Left lung (tissue), 4 donors: ENCODE measurements at regions not wholly inside any gene's neighbourhood (a gene's known extent, or its start where the extent isn't known, plus 50 kb on each side); places are given as distances from the start of the nearest gene placed in this dataset.
A peak's percentile ranks its signal among the peaks of the same experiment; 100 is the strongest.

Experiments used
- ATAC-seq: fragments of 200-7000 bp; cut with Tn5 transposase; one replicate; pipeline ENCODE4 v1.9.1; 2020; ENCODE audit warnings: moderate library complexity
- DNase-seq, 4 donors: peaks; one replicate each; pipeline ENCODE4 v3.0.0-alpha.2; 2013 to 2020
- H3K27ac ChIP-seq, 2 donors: fragments of 200-600 bp; sonication (generic) in 1 of 2; one replicate each; pipeline versions ENCODE4 v1.5.0 to v1.8.0; 2020 to 2021
- H3K27me3 ChIP-seq, 2 donors: fragments of 200-600 bp; sonication (generic) in 1 of 2; one replicate each; pipeline versions ENCODE4 v1.5.0 to v1.8.0; 2020 to 2021
- H3K36me3 ChIP-seq, 2 donors: fragments of 200-600 bp; sonication (generic) in 1 of 2; one replicate each; pipeline versions ENCODE4 v1.5.0 to v1.8.0; 2020 to 2021
- H3K4me1 ChIP-seq, 2 donors: fragments of 200-600 bp; one replicate each; pipeline ENCODE4 v1.8.0; 2021
- H3K4me3 ChIP-seq, 2 donors: fragments of 200-600 bp; sonication (generic) in 1 of 2; one replicate each; pipeline versions ENCODE4 v1.5.0 to v1.8.0; 2020 to 2021; ENCODE audit warnings: mild to moderate bottlenecking in 1 of 2
- H3K9me3 ChIP-seq, 2 donors: fragments of 200-600 bp; sonication (generic) in 1 of 2; one replicate each; pipeline versions ENCODE4 v1.5.0 to v1.8.0; 2020 to 2021
- CTCF ChIP-seq, 2 donors: fragments of 200-600 bp; sonication (generic) in 1 of 2; IDR thresholded peaks; one replicate each; pipeline versions ENCODE4 v1.5.0 to v1.8.0; 2021; ENCODE audit warnings: antibody characterized with exemption in 2 of 2
- intact Hi-C, 2 donors: fragments of 100-400 bp; cut with DNase I; formaldehyde crosslinking; loops; one replicate each; pipeline versions ENCODE4 v1.11.2 to v1.14.2; 2022
- donor health status: DM: no; HTN: yes; CAD: no.
- donor health status: DM: no; HTN: no; CAD: no.

- intact Hi-C loops, result no loop called here
- Histone ChIP-seq H3K36me3 (no peaks in the 10 kb centered on the region), H3K4me3 (no peak overlapping the region), H3K27ac (no peak overlapping the region), H3K4me1 (no peaks in the 10 kb centered on the region), H3K27me3 (no peaks in the 10 kb centered on the region), H3K9me3 (peaks cover 0 to 2% of the 10 kb centered on the region in 2 donors)
- no peak for DNase-seq
- ATAC-seq, result no peak
- no peak for TF ChIP-seq CTCF (IDR thresholded peaks at IDR 0.05)
Observed at GRCh38 chr5:27532305-27532704, 493.9 kb upstream of the CDH9 start.

DNA sequence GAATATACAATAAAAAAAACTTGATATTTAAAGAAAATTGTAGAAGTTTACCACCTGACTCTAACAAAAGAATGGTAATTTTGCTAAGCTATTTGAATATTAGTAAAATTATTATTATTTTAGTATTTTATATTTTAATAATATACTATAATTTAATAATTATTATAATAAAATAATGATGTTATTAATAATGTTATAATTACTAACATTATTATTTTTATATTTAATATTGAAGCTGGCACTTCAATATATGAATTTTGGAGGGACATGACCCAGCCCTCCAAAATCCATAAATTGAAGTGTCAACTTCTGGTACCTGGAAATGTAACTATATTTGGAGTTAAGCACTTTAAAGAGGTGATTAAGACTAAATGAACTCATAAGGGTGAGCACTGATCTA lies 486.1 kb upstream of the CDH9 start:
- intact Hi-C loops, result no loop called here
- DNase-seq (no peak), ATAC-seq (no peak)
- Histone ChIP-seq H3K4me3 (no peak overlapping the region), H3K9me3 (peaks cover 0 to 8% of the 10 kb centered on the region in 2 donors), H3K36me3 (no peaks in the 10 kb centered on the region), H3K4me1 (no peaks in the 10 kb centered on the region), H3K27ac (no peak overlapping the region), H3K27me3 (no peaks in the 10 kb centered on the region)
- no peak for TF ChIP-seq CTCF (IDR thresholded peaks at IDR 0.05)

GRCh38 chr5:27523629-27524028 lies 485.2 kb upstream of the CDH9 start:
- H3K9me3 ChIP-seq, result peaks cover 0 to 16% of the 10 kb centered on the region in 2 donors
- no peak overlapping the region for H3K27ac ChIP-seq
- H3K4me1 ChIP-seq, result no peaks in the 10 kb centered on the region
- no peak for ATAC-seq
- H3K27me3 ChIP-seq, result no peaks in the 10 kb centered on the region
- TF ChIP-seq CTCF (IDR thresholded peaks at IDR 0.05), result no peak
- peak in 1 of 4 donors; percentile 72 for DNase-seq
- intact Hi-C loops, result no loop called here
- H3K36me3 ChIP-seq, result no peaks in the 10 kb centered on the region
- H3K4me3 ChIP-seq, result no peak overlapping the region

DNA sequence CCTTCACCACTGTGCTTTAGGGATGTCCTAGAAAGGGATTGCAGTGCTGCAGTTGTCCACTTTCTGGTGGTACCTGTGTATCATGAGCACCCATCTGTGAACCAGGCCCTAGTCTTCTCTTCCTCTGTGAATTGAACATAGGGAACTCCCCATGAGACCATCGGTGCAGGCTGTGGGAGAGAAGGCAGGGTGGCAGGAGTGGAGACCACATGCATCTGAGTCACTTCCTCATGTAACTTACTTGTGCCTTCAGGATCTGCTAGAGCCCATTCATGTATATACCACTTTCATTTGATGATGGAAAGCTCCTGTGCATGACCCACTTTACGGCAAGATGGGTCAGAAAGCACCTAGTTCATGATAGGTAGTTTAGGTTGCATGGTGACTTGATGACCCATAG lies 478.1 kb upstream of the CDH9 start:
- H3K9me3 ChIP-seq, result peaks cover 0 to 31% of the 10 kb centered on the region in 2 donors
- TF ChIP-seq CTCF (IDR thresholded peaks at IDR 0.05), result no peak
- H3K36me3 ChIP-seq, result no peaks in the 10 kb centered on the region
- H3K4me1 ChIP-seq, result no peaks in the 10 kb centered on the region
- no peaks in the 10 kb centered on the region for H3K27me3 ChIP-seq
- no peak overlapping the region for H3K27ac ChIP-seq
- intact Hi-C loops, result no loop called here
- H3K4me3 ChIP-seq, result no peak overlapping the region
- DNase-seq (no peak), ATAC-seq (no peak)

- H3K27ac ChIP-seq, result no peak overlapping the region
- no peaks in the 10 kb centered on the region for H3K27me3 ChIP-seq
- no peaks in the 10 kb centered on the region for H3K36me3 ChIP-seq
- TF ChIP-seq CTCF (IDR thresholded peaks at IDR 0.05), result no peak
- H3K4me1 ChIP-seq, result no peaks in the 10 kb centered on the region
- H3K4me3 ChIP-seq, result no peak overlapping the region
- DNase-seq (no peak), ATAC-seq (no peak)
- peaks cover 0 to 10% of the 10 kb centered on the region in 2 donors for H3K9me3 ChIP-seq
- intact Hi-C loops, result no loop called here
Observed at GRCh38 chr5:27511061-27511460, 472.7 kb upstream of the CDH9 start.
